ENCODE measurements at regions not wholly inside any gene's neighbourhood (a gene's known extent, or its start where the extent isn't known, plus 50 kb on each side); places are given as distances from the start of the nearest gene placed in this dataset.

DNA sequence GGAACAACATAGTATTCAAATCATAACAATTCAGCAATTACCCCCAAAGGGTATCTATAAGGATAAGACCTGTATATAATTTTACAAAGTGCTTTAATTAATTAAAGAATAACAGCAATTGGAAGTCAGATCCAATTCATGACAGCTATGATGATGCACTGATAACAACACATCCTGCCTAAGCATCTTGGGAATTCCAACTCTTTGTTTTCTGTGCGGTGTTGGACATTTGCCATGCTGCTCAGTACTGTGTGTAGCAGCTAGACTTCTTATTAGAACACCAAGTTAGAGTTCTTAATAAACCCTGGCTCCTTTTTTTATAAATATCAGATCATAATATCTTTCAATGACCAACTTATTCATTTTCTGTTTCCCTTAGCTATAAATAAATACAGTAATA, 209.0 kb downstream of the SEC61B start:
- Histone ChIP-seq H3K4me1 (peaks cover 11% of the 10 kb centered on the region), H3K27ac (no peak overlapping the region), H3K4me2 (no peak overlapping the region), H3K9me3 (no peaks in the 10 kb centered on the region), H3K4me3 (no peak overlapping the region)
- ATAC-seq (no peak), DNase-seq (ENCODE audit: low read depth in 1 of 2, low spot score in 1 of 2) (no peak), FAIRE-seq (no peak)
- TF ChIP-seq, protein P1, sequence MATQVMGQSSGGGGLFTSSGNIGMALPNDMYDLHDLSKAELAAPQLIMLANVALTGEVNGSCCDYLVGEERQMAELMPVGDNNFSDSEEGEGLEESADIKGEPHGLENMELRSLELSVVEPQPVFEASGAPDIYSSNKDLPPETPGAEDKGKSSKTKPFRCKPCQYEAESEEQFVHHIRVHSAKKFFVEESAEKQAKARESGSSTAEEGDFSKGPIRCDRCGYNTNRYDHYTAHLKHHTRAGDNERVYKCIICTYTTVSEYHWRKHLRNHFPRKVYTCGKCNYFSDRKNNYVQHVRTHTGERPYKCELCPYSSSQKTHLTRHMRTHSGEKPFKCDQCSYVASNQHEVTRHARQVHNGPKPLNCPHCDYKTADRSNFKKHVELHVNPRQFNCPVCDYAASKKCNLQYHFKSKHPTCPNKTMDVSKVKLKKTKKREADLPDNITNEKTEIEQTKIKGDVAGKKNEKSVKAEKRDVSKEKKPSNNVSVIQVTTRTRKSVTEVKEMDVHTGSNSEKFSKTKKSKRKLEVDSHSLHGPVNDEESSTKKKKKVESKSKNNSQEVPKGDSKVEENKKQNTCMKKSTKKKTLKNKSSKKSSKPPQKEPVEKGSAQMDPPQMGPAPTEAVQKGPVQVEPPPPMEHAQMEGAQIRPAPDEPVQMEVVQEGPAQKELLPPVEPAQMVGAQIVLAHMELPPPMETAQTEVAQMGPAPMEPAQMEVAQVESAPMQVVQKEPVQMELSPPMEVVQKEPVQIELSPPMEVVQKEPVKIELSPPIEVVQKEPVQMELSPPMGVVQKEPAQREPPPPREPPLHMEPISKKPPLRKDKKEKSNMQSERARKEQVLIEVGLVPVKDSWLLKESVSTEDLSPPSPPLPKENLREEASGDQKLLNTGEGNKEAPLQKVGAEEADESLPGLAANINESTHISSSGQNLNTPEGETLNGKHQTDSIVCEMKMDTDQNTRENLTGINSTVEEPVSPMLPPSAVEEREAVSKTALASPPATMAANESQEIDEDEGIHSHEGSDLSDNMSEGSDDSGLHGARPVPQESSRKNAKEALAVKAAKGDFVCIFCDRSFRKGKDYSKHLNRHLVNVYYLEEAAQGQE (IDR thresholded peaks at IDR 0.05): no peak
- TF ChIP-seq, protein P2, sequence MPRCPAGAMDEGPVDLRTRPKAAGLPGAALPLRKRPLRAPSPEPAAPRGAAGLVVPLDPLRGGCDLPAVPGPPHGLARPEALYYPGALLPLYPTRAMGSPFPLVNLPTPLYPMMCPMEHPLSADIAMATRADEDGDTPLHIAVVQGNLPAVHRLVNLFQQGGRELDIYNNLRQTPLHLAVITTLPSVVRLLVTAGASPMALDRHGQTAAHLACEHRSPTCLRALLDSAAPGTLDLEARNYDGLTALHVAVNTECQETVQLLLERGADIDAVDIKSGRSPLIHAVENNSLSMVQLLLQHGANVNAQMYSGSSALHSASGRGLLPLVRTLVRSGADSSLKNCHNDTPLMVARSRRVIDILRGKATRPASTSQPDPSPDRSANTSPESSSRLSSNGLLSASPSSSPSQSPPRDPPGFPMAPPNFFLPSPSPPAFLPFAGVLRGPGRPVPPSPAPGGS (IDR thresholded peaks at IDR 0.05): no peak
- TF ChIP-seq KDM5A (IDR thresholded peaks at IDR 0.05): no peak
- no peak for TF ChIP-seq ZC3H11A (IDR thresholded peaks at IDR 0.05)
- no peak for TF ChIP-seq CBX8 (IDR thresholded peaks at IDR 0.05)
- TF ChIP-seq RCOR1 (IDR thresholded peaks at IDR 0.05; ENCODE audit: low read depth, low read length): no peak
- TF ChIP-seq EHMT2 (IDR thresholded peaks at IDR 0.05; ENCODE audit: low read depth): no peak
- no peak for TF ChIP-seq CHD4 (IDR thresholded peaks at IDR 0.05; ENCODE audit: borderline replicate concordance)
- WGBS (ENCODE audit: missing lambda C conversion rate): 55% methylated on average over 1 of the region's 1 CpG
- ChIA-PET CTCF (no interaction called here), POLR2A (no interaction called here)

DNA sequence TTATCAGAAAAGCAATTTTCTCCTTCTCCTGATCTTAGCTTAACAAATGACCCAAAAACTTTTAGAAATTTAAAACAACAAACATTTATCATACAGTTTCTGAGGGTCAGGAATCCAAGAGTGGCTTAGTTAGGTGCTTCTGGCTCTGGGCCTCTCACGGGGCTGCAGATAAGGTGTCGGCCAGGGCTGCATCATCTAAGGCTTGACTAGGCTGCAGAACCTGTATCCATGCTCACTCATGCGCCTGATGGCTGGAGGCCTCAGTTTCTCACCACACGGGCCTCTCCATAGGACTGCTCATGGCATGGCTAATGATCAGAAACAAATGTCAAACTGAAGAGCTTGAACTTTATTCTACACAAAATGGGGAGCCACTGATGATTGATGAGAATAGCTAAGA, 210.0 kb downstream of the SEC61B start:
- H3K4me2 ChIP-seq: no peak overlapping the region
- no peak overlapping the region for H3K27ac ChIP-seq
- no peak for FAIRE-seq
- no peak overlapping the region for H3K4me3 ChIP-seq
- TF ChIP-seq, protein P3, sequence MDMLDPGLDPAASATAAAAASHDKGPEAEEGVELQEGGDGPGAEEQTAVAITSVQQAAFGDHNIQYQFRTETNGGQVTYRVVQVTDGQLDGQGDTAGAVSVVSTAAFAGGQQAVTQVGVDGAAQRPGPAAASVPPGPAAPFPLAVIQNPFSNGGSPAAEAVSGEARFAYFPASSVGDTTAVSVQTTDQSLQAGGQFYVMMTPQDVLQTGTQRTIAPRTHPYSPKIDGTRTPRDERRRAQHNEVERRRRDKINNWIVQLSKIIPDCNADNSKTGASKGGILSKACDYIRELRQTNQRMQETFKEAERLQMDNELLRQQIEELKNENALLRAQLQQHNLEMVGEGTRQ (IDR thresholded peaks at IDR 0.05): no peak
- TF ChIP-seq FOXS1 (CRISPR knock-in tag; IDR thresholded peaks at IDR 0.05): no peak
- TF ChIP-seq NFE2L2 (conservative IDR thresholded peaks at IDR 0.05; ENCODE audit: low read length): no peak
- no peak for TF ChIP-seq CHD4 (IDR thresholded peaks at IDR 0.05; ENCODE audit: borderline replicate concordance)
- TF ChIP-seq, protein P2 (IDR thresholded peaks at IDR 0.05): no peak
- TF ChIP-seq CBX2 (IDR thresholded peaks at IDR 0.05; ENCODE audit: borderline replicate concordance, low read depth): no peak
- TF ChIP-seq MAFK (IDR thresholded peaks at IDR 0.05; ENCODE audit: partially characterized antibody): no peak
- no peak for TF ChIP-seq KDM5A (IDR thresholded peaks at IDR 0.05)
- TF ChIP-seq CEBPB (IDR thresholded peaks at IDR 0.05): no peak
- TF ChIP-seq PHF8 (IDR thresholded peaks at IDR 0.05; ENCODE audit: borderline replicate concordance, low read depth): no peak
- TF ChIP-seq, protein P4, sequence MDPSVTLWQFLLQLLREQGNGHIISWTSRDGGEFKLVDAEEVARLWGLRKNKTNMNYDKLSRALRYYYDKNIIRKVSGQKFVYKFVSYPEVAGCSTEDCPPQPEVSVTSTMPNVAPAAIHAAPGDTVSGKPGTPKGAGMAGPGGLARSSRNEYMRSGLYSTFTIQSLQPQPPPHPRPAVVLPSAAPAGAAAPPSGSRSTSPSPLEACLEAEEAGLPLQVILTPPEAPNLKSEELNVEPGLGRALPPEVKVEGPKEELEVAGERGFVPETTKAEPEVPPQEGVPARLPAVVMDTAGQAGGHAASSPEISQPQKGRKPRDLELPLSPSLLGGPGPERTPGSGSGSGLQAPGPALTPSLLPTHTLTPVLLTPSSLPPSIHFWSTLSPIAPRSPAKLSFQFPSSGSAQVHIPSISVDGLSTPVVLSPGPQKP (IDR thresholded peaks at IDR 0.05; ENCODE audit: low read depth, low read length): no peak
- H3K4me1 ChIP-seq: peaks cover 11% of the 10 kb centered on the region
- no peak for DNase-seq (ENCODE audit: low read depth in 1 of 2, low spot score in 1 of 2)
- H3K9me3 ChIP-seq: no peaks in the 10 kb centered on the region
- ATAC-seq: no peak
- ChIA-PET CTCF (interaction anchor here (0.7 kb wide), 1 partner anchor 12 kb away, joined by 3 read pairs; no protein-coding TSS in a partner anchor), POLR2A (no interaction called here)
- 89% methylated on average over 4 of the region's 4 CpGs for WGBS (ENCODE audit: missing lambda C conversion rate)
